Neural crest cell (in vitro differentiated cells): ENCODE measurements at regions not wholly inside any gene's neighbourhood (a gene's known extent, or its start where the extent isn't known, plus 50 kb on each side); places are given as distances from the start of the nearest gene placed in this dataset.

Experiments
- DNase-seq: peaks from one replicate; pipeline ENCODE4 v3.0.0; 2021; ENCODE audit warnings: low read depth, mixed read lengths, low spot score
- H3K27ac Mint-ChIP-seq: one replicate; pipeline ENCODE4 v1.8.0; 2021; ENCODE audit warnings: mild to moderate bottlenecking, mixed read lengths; ENCODE audit not compliant: unreplicated experiment
- H3K27me3 Mint-ChIP-seq: 2 replicates; pipeline ENCODE4 v1.8.0; 2021; ENCODE audit warnings: low read depth, mild to moderate bottlenecking, mixed read lengths
- H3K36me3 Mint-ChIP-seq: 2 replicates; pipeline ENCODE4 v1.8.0; 2021; ENCODE audit warnings: low read depth, mild to moderate bottlenecking, mixed read lengths
- H3K4me1 Mint-ChIP-seq: 2 replicates; pipeline ENCODE4 v1.8.0; 2021; ENCODE audit warnings: mixed read lengths
- H3K4me3 Mint-ChIP-seq: one replicate; pipeline ENCODE4 v1.8.0; 2021; ENCODE audit warnings: mild to moderate bottlenecking, mixed read lengths
- H3K9me3 Mint-ChIP-seq: 2 replicates; pipeline ENCODE4 v1.8.0; 2021; ENCODE audit warnings: mixed read lengths
- CTCF ChIP-seq: fragments of 200-600 bp; sonication (generic); conservative IDR thresholded peaks from 2 replicates; pipeline ENCODE4 v1.5.0; 2021; ENCODE audit warnings: antibody characterized with exemption, mild to moderate bottlenecking

DNA sequence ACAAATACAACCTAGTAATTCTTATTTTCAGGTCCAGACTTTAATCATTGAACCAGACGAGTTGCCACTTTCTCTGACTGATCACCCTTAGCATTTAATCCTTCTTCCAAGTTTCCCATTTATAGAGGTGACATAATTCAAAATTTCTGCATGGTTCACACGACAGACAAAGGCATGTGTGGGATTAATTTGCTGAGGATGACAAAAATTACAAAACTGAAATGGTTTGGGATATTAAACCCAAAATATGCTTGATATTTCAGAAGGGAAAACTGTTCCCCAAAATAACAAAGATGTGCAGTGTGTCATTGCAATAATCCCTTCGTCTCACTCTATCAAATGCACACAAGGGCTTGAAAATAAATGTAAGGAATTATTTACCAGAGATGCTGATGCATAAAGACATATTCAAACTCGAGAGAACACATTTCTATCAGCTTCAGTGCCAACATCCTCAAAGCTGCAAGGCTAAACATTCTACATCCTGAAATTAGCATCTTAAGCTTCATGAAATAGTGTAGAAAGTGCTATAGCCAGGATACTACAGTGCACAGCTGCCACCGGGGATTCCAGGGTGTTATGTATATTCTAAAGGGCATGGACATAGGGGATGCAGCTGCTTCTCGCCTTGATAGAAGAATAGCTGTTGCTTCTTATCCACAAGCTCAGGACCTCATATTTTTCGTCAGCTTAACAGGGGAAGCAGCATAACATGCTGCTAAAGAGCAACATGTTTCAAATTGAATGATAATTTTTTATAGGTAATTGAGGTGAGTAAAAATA is 198.7 kb upstream of the SLITRK1 start:
- H3K4me3 Mint-ChIP-seq, result no peak overlapping the region
- no peak for TF ChIP-seq CTCF

GRCh38 chr13:84077271-84077670 is 195.0 kb upstream of the SLITRK1 start:
- no peak for DNase-seq
- no peaks in the 10 kb centered on the region for H3K36me3 Mint-ChIP-seq
- no peak for TF ChIP-seq CTCF
- H3K4me3 Mint-ChIP-seq, result no peak overlapping the region
- no peaks in the 10 kb centered on the region for H3K27me3 Mint-ChIP-seq
- no peaks in the 10 kb centered on the region for H3K9me3 Mint-ChIP-seq
- no peak overlapping the region for H3K27ac Mint-ChIP-seq
- no peaks in the 10 kb centered on the region for H3K4me1 Mint-ChIP-seq

More for the DNA sequence above, 198.7 kb upstream of the SLITRK1 start:
- no peak for DNase-seq
- no peaks in the 10 kb centered on the region for H3K27me3 Mint-ChIP-seq
- no peaks in the 10 kb centered on the region for H3K36me3 Mint-ChIP-seq
- H3K27ac Mint-ChIP-seq, result no peak overlapping the region
- no peaks in the 10 kb centered on the region for H3K9me3 Mint-ChIP-seq
- H3K4me1 Mint-ChIP-seq, result no peaks in the 10 kb centered on the region

GRCh38 chr13:84076280-84076679 is 194.0 kb upstream of the SLITRK1 start:
- no peak overlapping the region for H3K4me3 Mint-ChIP-seq
- H3K27ac Mint-ChIP-seq, result no peak overlapping the region
- TF ChIP-seq CTCF, result no peak
- DNase-seq, result no peak
- no peaks in the 10 kb centered on the region for H3K36me3 Mint-ChIP-seq
- H3K9me3 Mint-ChIP-seq, result no peaks in the 10 kb centered on the region
- no peaks in the 10 kb centered on the region for H3K27me3 Mint-ChIP-seq
- H3K4me1 Mint-ChIP-seq, result no peaks in the 10 kb centered on the region

- Mint-ChIP-seq H3K9me3 (no peaks in the 10 kb centered on the region), H3K4me3 (no peak overlapping the region)
- DNase-seq, result no peak
Measured at GRCh38 chr13:84050536-84050935, 168.3 kb upstream of the SLITRK1 start.

GRCh38 chr13:84049443-84050219 is 167.4 kb upstream of the SLITRK1 start:
- H3K9me3 Mint-ChIP-seq, result no peaks in the 10 kb centered on the region
- no peak overlapping the region for H3K27ac Mint-ChIP-seq
- H3K4me3 Mint-ChIP-seq, result no peak overlapping the region
- no peaks in the 10 kb centered on the region for H3K36me3 Mint-ChIP-seq
- no peaks in the 10 kb centered on the region for H3K27me3 Mint-ChIP-seq
- no peaks in the 10 kb centered on the region for H3K4me1 Mint-ChIP-seq
- no peak for TF ChIP-seq CTCF
- no peak for DNase-seq

More at GRCh38 chr13:84050536-84050935, 168.3 kb upstream of the SLITRK1 start:
- no peak for TF ChIP-seq CTCF
- Mint-ChIP-seq H3K4me1 (no peaks in the 10 kb centered on the region), H3K27ac (no peak overlapping the region), H3K36me3 (no peaks in the 10 kb centered on the region), H3K27me3 (no peaks in the 10 kb centered on the region)
